Left cardiac atrium (tissue), 4 donors: ENCODE measurements at regions not wholly inside any gene's neighbourhood (a gene's known extent, or its start where the extent isn't known, plus 50 kb on each side); places are given as distances from the start of the nearest gene placed in this dataset.

Experiments used
- ATAC-seq, 2 donors: fragments of 200-7000 bp; cut with Tn5 transposase; one replicate each; pipeline ENCODE4 v1.9.1; 2020; ENCODE audit warnings: mild to moderate bottlenecking in 2 of 2, moderate library complexity in 2 of 2
- DNase-seq: peaks from one replicate; pipeline ENCODE4 v3.0.0-alpha.2; 2020
- intact Hi-C, 2 donors: fragments of 100-400 bp; cut with DNase I; formaldehyde crosslinking; loops; one replicate each; pipeline versions ENCODE4 v1.14.1 to v1.15.1; 2022 to 2023
- donor health status: DM: no; HTN: yes; CAD: no.
- donor health status: DM: no; HTN: yes; CAD: no; lungs with severe emphysema.
- donor health status: DM: yes; HTN: yes; CAD: no.
- donor health status: Dilated cardiomyopathy.

DNA sequence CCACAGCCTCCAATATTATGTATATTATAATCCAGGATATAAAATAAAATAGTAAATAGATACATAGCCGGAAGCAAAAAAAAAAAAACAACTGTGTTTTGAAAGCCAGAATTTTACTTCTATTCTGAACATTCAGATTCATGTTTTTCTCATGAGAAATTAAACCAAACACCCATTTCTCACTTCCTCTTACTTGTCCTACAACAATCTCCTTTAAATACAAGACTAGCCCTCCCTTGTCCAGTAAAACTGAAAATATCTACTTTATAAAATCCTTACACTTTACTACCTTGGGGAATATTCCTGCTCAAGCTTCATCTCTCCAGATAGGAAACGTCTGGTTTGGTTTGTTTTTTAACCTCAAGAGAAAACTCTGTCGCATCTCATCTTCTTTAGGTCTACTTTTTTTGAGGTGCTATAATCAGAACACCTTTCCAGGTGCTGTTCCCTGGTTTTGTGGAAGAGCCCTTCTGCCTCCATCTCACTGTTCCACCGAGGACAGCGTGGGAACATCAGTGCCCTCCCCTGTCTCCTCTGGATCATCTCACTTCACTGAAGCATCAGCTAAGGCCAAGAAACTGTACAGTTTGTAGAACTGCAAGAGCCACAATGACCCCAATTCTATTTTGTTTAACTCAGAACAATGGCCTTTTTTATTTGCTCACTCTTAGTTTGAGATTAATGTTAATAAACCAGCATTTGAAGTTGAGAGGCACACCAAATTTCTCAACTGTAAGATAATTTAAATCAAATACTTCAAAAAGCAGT is 82.0 kb upstream of the ARHGAP32 start:
- ATAC-seq (no peak), DNase-seq (no peak)
- intact Hi-C loops: no loop called here

DNA sequence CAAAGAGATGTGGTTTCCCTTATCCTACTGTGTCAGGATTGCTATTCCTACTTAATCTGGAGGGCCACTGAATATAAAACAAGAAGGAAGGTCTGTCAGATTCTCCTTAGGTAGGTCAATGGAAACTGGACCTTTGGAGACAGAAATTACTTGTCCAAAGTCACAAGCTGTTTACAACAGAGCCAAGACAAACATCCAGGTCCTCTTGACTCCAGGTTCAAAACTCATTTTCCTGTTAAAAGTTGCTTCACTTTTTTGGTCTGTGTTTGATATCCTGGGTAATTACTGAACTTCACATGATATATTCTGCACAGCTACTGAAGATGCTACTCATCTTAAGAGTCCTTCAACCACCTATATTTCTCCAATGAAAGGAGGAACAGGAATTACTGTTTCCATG is 81.2 kb upstream of the ARHGAP32 start:
- ATAC-seq (no peak), DNase-seq (no peak)
- intact Hi-C loops: no loop called here

DNA sequence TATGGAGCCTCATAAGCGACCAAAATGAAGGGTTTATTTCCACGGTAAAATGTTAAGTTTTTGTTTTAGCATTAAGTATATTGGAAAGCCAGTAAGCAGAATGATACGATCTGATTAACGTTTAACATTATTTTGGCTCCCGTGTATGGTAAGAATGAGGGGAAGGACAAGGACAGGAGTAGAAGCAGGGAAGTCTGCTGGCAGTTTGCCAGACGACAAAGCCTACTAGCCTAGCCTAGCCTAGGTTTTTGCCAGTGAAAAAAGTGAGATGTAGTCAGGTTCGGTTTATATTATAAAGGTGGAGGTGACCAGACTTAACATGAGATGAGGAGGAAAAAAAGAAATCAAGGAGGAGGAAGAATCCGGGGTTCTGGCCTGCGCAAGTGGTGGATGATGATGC is 78.9 kb upstream of the ARHGAP32 start:
- intact Hi-C loops: no loop called here
- DNase-seq: no peak
- ATAC-seq: no peak

DNA sequence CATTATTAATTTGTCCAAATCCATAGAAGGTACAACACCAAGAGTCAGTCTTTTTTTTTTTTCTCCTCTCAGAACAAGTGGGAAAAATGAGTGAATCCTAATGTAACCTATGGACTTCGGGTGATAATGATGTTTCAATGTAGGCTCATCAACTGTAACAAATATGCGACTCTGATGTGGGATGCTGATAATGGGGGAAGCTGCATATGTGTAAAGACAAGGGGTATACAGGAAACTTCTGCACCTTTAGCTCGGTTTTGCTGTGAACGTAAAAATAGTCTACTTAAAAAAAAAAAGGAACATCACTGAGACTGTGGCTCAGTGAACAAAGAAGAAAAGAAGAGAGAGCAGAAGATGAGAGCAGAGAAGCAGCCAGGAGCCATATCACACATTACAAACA is 78.3 kb upstream of the ARHGAP32 start:
- intact Hi-C loops: no loop called here
- no peak for DNase-seq
- ATAC-seq: no peak

DNA sequence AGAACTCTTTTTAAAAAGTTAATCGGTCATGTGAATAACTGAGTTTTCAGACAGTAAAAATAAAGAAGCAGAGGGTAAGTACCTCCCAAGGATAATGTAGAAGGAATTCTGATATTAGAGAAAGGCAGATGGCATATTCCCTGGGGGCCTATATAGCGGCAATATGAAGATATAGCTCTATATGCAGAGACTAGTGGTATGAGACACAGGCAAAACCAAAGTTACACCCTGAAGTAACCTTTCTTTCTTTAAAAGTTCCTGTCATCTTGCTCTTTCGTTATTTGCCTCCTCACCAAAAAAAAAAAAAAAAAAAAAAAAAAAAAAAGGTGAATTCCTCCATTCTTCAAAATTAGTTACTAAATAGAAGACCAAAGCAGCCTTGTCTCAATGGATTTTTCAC is 76.2 kb upstream of the ARHGAP32 start:
- DNase-seq (no peak), ATAC-seq (no peak)
- intact Hi-C loops: no loop called here

DNA sequence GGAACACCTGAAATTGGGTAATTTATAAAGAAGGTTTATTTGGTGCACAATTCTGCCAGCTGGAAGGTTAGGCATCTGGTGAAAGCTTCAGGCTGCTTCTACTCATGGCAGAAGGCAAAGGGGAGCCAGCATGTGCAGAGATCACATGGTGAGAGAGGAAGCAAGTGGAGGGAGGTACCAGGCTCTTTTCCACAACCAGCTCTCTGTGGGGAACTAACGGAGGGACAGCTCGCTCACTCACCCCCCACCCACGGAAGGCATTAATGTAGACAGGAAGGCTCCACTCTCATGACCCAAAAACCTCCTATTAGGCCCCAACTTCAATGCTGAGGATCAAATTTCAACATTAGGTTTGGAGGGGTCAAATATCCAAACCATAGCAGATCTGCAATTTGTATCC is 75.6 kb upstream of the ARHGAP32 start:
- DNase-seq: no peak
- intact Hi-C loops: no loop called here
- ATAC-seq: no peak

DNA sequence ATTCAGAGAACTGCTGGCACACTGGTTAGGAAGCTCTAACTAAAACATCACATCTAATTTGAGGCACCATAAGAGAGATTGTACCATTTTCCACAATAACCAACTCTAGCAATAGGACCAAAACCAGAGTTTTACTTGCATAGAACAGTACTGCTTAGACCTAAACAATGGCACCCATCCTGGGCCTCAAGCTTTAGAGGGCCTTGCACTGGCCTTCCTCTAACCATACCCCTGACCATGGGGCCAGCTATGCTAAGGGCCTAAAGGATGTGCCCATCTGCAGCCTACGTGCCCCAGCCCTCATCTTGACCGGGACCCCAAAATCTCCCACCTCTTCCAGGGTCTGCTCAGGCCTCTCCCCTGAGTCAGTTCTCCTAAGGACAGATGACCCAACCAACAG is 74.4 kb upstream of the ARHGAP32 start:
- intact Hi-C loops: no loop called here
- no peak for DNase-seq
- ATAC-seq: no peak

DNA sequence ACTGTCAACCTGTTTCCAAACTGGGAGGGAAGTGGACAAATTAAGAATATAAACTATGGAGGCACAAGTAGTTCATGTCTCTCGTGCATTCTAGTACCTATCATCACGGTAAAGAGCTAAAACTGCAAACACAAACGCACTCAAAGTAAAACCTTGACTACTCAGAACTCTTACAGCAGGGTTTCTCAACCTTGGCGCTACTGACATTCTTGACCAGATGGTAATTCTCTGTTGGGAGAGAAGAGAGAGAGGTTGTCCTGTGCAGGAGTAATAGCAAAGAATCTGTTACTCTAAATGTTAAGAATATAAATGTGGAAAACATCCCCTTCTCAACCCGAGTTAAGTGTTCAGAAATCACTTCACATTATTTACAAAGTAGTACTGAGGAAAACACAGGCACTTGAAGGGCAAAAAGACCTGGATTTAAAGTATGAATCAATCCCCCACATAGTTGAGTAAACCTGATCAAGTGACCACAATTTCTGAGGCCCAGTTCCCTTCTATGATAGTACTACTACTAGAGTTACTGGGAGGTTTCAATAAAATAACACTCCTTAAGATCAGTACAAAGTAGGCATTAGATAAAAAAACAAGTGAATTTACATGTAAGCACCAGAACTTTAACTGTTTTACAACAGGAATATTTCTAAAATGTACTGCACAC is 73.1 kb upstream of the ARHGAP32 start:
- intact Hi-C loops: no loop called here
- no peak for ATAC-seq
- no peak for DNase-seq

DNA sequence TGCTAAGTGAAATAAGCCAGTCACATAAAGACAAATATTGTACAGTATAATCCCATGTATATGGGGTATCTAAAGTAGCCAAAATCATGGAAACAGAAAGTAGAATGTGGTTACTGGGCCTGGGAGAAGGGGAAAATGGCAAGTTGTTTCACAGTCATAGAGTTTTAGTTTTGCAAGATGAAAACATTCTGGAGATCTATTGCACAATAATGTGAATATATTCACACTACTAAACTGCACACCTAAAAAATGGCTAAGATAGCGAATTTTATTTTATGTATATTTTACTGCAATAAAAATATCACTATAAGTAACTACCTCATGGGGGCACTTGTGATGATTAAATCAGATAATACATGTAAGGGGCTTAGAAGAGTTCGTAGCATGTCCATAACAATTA is 72.0 kb upstream of the ARHGAP32 start:
- no peak for DNase-seq
- intact Hi-C loops: no loop called here
- ATAC-seq: no peak

DNA sequence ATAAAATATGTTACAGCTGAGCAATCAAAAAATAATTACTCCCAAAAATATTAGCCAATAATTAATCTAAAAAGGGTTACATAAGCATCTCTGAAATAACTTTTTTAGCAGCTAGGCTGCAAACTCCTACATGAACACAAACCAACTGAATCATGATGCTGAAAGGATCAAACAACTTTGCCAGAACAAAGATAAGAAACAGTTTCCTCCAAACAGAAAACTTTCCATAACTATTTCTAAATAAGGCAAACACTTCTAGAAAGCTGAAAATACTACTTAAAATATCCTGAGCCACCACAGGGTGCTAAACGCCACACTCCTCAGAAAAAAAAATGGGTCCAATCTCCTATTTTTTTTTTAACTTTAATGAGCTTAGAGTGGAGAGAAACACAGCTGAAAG is 68.6 kb upstream of the ARHGAP32 start:
- intact Hi-C loops: no loop called here
- DNase-seq: no peak
- ATAC-seq: peak in 1 of 2 donors; percentile 76

DNA sequence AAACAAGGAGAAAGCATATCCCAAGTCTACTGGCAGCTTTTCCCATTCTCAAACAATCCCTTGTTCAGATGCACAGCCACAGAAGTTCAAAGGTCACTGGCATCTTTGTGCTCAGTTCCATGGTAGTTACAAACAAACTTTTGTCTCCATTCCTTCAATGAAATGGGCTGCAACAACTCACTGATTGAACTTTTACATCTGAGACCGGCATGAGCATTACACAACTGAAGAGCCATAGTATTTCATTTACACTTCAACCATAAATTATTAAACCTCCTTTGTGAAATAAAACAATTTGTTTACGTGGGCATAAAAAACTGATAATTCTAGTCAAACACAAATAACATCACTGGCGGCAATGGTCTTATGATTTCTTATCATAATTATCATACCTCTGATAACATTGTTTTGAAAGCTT is 67.8 kb upstream of the ARHGAP32 start:
- intact Hi-C loops: no loop called here
- ATAC-seq: peak in 1 of 2 donors; percentile 15
- DNase-seq: no peak

DNA sequence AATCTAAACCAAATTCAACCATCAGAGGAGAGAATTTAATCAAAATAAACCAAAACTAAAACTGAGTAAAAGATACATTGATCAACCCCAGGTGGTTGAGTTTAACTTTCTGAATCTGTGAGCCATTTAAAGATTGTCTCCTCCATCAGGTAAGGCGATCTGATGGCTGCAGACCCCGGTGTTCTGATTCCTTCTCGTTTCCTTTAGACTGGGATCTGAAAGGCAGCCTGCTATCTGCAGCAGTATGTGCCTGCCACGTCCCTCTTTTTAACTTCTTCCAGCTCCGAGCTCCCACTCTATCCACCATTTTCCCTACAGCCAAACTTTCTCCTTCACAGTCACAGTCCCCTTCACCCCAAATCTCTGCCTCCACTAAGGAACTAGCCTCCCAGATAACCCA is 66.1 kb upstream of the ARHGAP32 start:
- intact Hi-C loops: no loop called here
- no peak for DNase-seq
- no peak for ATAC-seq

DNA sequence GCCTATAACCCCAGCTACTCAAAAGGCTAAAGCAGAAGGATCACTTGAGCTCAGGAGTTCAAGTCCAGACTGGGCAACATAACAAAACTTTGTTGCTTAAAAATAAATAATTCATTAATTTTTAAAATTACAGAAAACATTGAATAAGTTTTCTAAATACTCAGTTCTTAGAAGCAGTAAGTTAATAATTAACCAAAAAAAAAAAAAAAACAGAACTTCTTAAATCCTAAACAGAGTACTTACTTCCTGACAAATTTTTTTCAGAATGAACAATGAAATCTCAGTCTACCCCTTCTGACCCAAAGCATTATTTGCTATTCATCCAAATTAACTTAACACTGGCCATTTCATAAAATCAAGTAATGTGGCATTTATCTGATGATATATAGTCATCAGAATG is 65.4 kb upstream of the ARHGAP32 start:
- intact Hi-C loops: no loop called here
- ATAC-seq: no peak

DNA sequence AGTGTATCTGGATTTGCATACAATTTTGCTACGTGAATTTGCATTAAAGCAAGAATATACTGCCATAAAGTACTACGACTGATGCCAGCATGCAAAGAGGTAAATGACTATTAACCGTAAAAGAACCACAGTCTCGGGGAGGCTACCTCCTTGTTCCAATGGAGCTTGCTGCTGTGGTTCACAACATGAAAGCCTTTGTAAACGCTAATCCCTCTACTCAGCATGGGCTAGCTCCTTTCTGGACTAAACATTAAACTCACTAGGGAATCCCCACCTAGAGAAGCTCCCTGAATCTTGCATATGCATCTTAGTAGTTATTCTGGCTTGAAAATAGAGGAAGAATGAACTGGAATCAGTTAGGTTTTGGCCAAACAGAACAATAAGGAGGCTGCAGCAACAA is 60.5 kb upstream of the ARHGAP32 start:
- intact Hi-C loops: no loop called here
- no peak for ATAC-seq
- no peak for DNase-seq

More for the DNA sequence above, 65.4 kb upstream of the ARHGAP32 start:
- no peak for DNase-seq

DNA sequence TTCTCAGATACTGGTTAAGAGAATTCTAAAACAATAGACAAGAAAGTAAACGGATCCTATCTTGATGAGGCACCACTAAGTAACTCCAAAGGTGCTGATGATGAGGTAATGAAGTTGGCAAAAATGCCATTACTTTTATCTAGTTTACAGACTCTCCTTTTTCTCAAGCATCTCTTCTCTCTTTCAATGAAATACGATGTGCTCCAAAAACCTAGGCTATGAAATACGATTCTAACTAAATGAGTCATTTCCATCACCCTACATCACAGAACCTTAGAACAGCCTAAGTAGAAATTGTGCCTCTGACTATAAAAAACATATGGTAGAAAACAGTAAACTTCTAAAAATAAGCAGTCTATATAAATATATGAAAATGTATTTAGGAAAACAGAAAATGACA is 58.9 kb upstream of the ARHGAP32 start:
- ATAC-seq (peak in 1 of 2 donors; percentile 33), DNase-seq (no peak)
- intact Hi-C loops: no loop called here

DNA sequence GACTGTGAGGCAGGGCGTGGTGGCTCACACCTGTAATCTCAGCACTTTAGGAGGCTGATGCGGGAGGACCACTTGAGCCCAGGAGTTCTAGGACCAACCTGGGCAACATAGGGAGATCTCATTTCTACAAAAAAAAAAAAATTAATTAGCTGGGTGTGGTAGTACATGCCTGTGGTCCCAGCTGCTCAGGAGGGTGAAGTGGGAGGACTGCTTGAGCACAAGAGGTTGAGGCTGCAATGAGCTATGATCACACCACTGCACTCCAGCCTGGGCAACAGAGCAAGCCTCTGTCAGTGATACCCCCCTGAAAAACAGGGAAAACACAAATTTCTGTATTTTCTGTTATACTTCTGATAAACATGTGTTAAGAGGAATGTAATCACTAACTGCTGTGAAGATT is 57.8 kb upstream of the ARHGAP32 start:
- peak in 1 of 2 donors; percentile 23 for ATAC-seq
- intact Hi-C loops: no loop called here
- DNase-seq: no peak

DNA sequence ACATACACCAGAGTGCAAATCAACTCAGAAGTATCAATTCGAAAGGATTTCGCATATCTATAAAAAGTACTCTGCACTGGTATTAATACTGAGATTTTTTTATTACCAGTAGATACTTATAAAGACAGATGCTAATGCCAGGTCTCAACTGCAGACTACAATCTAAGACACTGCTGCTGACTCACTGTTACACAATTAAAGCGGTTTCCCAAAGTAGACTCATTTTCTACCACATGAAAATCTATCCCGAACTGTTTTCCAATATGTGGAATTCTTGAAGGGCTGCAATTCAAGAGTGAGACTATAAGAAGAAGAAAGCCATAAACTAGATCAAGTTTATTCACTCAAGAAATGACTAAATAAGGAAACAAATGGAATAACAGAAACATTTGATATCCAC is 57.2 kb upstream of the ARHGAP32 start:
- intact Hi-C loops: no loop called here
- peak in 1 of 2 donors; percentile 78 for ATAC-seq
- DNase-seq: no peak

DNA sequence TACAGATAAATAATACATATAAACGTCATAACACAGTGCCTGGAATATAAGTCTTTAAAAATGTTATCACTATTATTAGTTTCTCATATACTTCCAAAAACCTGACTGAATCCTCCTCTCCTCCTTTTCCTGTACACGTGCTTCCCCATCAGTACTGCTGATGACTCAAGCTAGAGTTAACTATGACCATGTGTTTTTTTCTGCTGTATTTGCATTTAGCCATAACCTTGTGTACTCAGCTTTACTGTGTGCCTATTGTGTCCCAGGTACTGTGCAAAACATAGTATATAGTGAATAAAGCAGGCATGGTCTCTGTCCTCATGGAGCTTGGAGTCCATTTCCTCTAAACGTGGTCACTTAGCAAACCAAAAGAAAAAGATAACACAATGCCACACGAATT is 56.5 kb upstream of the ARHGAP32 start:
- ATAC-seq (peak in 1 of 2 donors; percentile 70), DNase-seq (no peak)
- intact Hi-C loops: no loop called here

DNA sequence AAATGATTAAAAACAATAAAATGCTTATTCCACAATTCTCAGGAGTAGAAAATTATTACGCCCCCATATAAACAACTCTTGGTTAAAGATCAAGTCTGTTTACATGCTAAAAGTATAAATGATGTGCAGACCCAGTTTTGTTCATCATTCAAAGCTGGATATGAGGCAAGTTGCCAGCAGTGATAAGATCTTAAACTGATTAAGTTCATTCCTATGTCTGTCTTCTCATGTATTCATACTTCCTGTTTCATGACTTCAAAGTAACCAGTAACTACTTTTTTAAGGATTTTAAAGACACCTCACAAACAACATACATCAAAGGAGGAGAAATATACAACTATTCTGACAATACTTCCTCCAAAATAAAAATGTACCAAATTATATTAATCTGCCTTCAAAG is 55.0 kb upstream of the ARHGAP32 start:
- no peak for ATAC-seq
- DNase-seq: no peak
- intact Hi-C loops: no loop called here

DNA sequence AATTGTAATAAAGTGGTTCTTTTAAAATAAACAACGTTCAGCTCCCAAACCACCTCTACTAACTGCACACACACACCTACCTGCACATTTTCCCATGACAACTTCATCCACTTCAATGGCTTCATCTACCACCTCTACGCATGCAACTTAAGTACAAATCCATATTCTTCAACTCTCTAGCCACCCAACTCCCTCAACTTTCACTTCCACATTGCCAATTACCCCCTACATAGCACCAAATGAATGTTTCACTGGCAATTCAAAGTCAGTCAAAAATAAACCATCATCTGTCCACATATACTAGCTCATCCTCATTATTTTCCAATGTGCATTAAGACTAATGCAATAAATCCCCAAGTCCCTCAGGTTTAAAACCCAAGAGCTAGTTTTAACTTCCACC is 50.7 kb upstream of the ARHGAP32 start:
- intact Hi-C loops: no loop called here
- no peak for DNase-seq
- ATAC-seq: no peak
